Epithelial cell of prostate (primary cell): ENCODE measurements at regions not wholly inside any gene's neighbourhood (a gene's known extent, or its start where the extent isn't known, plus 50 kb on each side); places are given as distances from the start of the nearest gene placed in this dataset.

Experiments
- DNase-seq: peaks from one replicate; pipeline ENCODE4 v3.0.0-alpha.2; 2011; ENCODE audit warnings: low read depth, low spot score
- H3K27ac ChIP-seq: fragments of 450-650 bp; 2 replicates; pipeline ENCODE4 v1.5.1; 2017; ENCODE audit warnings: mild to moderate bottlenecking

DNA sequence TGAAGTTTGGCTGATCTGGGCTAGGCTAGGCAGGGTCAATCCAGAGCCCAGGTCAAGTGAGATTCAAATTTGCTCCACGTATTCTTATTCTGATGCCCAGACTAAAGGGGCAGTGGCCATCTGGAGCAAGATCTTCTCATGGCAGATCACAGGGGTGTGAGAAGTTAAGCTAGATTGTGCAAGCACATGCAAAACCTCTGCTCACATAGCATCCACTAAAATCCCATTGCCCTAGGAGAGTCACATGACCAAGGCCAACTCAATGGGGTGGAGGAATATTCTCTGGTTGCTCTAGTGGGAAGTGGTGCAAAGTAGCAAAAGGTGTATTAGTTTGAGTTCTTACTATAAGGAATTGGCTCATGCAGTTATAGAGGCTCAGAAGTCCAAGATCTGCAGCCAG, 318.4 kb upstream of the ASIC2 start:
- no peak overlapping the region for H3K27ac ChIP-seq
- DNase-seq = no peak

DNA sequence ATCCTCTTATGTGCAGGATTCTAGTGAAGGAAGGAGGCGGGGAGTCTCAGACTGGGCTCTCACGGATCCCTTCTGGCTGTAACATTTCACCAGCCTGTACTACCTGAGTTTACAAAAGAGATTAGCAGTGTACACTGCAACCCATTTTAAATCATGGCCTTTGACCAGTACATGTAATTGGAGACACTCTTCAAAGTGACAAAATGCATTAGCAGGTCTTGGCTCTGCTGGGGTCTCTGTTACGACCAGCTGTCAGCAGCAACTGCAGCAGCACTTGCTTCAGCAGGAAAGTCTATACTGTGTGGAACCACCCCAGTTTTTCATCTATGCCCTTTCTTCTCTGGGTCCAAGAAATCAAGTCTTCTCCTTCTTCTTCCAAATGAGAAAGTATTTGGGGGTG, 322.8 kb upstream of the ASIC2 start:
- H3K27ac ChIP-seq = no peak overlapping the region
- DNase-seq = no peak

DNA sequence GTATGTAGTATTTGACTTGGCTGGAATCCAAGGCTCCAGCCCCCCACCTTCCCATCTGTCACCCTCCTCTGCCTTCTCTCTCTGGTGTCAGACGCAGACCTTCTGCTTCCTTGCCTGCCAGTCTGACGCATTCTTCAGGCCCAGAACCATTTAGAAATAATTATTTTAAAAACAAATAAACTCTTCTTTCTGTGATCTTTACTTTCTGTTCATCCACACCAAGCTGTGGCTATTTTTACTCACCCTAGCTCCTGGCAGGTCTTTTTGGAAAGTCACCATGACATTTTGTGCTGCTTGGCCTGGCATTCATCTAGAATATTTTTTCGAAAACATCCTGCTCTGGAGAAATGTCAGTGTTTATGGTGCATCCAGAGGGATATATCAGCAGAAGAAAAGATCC, 330.7 kb upstream of the ASIC2 start:
- H3K27ac ChIP-seq = no peak overlapping the region
- DNase-seq = no peak

DNA sequence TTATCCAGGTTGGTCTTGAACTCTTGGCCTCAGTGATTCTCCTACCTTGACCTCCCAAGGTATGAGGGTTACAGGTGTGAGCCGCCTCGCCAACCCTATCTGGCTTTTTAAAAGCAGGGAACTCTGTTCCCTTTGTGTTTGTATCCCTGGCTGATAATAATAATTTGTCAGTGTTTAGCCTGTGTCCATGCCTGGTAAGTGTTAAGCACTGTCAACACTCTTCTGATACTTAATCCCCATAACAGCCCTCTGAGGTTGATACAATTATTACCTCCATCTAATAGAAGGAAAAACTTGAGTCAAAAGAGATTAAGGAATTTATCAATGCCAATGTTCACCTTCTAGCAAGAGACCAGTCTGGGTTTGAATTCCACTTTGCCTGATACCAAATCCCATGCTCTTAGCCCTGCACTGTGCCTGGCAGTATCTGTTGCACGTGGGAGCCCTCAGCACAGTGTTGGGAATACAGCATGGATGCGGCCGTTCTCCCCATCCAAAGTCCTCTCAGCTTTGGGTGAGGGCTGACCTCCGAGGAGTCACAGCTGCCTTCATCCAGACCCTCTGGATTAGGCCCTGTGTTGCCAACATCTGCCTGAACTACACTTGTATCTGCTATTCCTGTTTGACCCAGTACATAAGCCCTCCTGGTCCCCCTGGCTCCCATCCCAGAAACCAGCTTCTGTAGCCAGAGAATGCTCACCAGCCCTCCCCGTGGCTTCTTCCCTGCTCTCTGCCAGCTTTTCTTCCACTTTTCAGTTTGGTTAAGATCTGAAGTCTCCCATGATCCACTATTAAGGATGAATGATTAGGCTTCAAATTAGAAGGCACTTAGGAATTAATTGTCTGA, 335.6 kb upstream of the ASIC2 start:
- H3K27ac ChIP-seq = no peak overlapping the region
- DNase-seq = no peak

DNA sequence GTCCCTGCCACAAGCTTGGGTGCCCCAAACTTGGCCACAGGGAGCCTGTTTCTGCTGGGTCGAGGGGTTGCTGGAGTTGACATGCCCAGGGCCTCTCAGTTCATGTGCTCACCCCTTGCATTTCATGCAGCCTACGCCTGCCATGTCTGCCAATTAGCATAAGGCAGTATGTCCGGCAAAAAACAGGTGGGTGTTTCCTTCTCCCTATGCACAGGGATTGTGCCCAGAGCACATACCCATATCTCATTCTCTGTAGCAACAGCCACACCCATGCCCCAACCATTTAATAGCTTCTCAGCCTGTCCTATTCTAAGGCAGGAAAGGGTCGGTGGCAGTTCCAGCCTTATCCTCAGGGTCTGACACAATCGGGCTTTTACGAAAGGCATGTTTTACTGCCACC, 340.4 kb upstream of the ASIC2 start:
- H3K27ac ChIP-seq = no peak overlapping the region
- no peak for DNase-seq

DNA sequence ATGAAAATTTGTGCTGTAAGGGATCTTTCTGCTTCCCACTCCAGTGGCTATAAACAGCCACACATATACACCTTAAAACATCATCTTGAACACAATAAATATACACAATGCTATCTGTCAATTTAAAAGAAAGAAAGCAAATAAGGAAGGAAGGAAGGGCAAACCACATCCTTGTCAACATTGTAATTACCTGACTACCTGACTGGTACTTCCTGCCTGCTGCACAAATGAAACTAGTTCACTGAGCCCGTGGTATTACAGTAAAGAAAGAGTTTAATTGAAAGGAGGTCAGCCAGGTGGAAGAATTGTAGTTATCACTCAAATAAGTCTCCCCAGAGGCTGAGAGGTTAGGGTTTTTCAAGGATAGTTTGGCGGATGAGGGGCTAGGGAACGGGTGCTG, 344.4 kb upstream of the ASIC2 start:
- H3K27ac ChIP-seq = no peak overlapping the region
- no peak for DNase-seq

DNA sequence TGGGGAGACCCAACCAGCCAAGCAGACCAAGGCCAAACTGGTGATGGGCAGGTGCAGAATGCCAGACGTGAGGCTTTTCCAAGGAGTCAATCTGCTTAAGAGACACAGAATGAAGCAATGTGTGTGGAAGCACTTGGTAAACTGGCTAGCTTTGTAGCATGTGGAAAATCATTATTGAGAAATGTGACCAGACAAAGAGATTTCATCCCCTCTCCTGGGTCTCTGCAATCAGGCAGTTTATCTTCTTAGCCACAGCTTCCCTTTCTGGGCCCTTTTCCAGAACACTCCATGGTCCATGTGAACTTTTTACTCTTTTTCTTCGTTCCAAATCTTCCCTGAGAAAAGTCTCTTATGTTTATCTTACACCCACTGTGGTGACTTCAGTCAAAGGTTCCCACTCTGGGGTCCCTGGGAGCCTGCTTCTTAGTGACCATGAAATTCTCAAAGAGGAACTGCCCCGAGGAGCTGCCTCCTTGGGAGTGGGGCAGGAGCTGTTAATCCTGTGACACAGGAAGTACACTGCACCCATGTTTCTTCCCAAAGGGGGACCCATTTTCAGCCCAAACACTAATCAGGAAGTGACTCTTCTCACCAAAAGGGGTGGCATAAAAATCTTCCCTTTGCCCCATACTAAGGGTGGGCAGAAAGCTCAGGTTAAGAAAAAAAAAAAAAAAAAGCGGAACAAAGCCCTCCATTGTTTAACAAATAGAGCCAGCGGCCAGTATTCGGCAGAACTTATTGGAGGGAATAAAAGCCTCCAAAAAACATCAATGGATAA, 346.2 kb upstream of the ASIC2 start:
- H3K27ac ChIP-seq = no peak overlapping the region
- DNase-seq = no peak

DNA sequence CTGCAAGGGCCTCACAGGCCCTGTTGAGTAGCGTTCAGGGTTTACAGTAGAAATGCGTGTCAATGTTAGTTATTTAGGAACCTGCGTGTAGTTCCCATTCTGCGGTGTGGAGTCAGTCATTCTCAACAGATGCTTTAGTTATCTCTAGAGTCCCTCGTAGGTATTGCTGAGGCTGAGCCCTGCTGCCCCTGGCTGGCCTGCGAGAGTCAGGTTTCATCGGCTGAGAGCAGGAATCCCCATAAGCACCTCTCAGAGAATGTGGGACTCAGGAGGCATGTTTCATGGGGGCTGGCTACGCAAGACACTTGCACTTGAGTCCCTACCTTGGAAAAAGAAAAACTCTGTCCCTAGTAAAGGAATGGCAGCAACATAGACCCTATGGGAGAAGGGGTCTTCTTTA, 347.5 kb upstream of the ASIC2 start:
- no peak for DNase-seq
- no peak overlapping the region for H3K27ac ChIP-seq

DNA sequence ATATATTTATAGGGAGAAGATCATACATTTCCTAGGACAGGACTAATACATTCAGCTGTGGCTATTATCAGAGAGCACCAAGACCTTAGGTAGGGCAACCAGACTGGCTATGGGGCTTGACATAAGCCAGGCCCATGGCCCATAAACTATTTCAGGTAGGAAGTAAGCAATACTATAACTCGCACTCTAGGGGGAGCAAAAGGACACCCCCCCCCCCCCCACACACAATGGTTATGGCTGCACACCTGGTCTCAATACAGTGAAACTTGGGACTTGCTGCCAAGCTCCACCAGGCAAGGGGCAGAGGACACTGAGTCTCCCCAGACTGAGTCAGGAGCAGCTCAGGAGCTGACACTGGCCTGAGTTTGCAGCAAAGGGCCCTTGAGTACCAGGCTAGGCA, 348.9 kb upstream of the ASIC2 start:
- H3K27ac ChIP-seq = no peak overlapping the region
- DNase-seq = no peak

DNA sequence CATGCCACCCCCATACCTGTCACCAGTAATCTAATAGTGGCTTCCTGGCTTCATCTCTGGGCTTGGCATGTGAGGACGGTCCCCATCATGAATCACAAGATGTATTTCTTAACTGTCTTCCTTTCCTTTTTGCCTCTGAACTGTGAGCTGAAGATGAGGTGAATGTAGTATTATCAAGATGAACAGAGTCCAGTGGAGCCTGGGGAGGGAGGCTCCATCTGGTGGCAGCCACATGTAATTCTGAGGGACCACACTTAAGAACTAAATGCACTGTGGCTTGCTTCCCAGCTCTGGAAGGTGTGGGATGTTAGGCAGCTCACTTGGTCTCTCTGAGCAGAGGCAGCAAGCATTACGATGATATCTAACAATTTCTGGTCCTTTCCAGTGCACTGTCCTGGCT, 354.9 kb upstream of the ASIC2 start:
- H3K27ac ChIP-seq = no peak overlapping the region
- no peak for DNase-seq

DNA sequence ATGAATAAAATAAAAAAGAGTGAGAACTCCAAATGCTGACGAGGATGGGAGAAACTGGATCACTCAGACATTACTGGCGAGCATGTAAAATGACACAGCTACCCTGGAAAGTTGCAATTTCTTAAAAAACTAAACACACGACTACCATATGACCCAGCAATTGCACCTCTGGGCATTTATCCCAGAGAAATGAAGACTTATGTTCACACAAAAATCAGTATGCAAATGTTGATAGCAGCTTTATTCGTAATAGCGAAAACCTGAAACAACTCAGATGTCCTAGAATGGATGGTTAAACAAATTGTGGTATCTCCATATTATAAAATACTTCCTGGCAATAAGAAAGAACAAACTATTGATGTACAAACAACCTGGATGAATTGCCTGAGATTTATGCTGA, 357.2 kb upstream of the ASIC2 start:
- no peak for DNase-seq
- no peak overlapping the region for H3K27ac ChIP-seq

DNA sequence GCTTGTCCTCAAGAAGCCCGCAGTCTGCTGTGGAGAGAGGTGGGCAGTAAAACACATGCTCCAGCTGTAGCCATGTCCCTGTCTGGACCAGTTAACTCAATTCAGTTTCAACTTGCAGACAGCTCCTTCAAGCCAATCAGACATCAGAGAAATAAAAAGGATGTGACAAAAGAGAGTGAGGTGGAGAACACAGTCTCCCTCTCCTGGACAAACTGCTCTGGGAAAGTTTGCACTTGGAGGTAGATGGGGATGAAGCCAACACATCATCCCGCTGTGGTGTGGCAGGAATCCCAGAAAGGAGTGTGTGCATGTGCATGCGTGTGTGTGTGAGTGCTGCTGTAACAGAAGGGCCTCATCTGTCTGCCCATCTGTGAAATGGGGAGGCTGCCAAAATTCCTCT, 358.6 kb upstream of the ASIC2 start:
- H3K27ac ChIP-seq = no peak overlapping the region
- DNase-seq = no peak

DNA sequence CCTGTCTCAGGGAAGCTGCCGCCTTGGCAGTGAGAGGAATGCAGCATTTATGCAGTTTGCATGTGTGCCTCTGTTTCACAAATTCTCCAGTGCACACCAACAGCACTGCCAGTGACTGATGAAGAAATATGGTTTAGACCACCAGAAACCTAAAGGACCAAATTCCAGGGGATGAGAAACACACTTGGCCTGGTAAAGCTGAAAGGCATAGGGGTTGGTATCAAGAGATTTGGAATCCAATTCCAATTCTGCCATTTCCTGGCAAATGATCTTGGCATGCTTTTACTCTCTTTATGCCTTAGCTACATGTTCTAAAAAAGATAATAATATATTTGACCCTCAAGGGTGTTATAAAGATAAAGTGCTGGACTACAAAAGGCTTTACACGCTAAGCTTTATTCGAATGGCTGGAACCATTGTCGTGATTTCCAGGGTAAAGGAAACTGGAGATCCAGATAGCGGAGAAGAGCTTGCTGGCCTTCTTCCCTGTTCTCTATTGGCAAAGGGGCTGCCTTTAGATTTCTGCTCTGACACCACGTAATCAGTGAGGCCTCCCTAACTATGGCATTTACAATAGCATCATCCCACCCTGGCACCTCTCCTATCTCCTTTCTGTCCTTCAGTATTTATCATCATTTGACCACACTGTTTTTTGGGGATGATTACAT, 359.8 kb upstream of the ASIC2 start:
- DNase-seq = no peak
- H3K27ac ChIP-seq = no peak overlapping the region

DNA sequence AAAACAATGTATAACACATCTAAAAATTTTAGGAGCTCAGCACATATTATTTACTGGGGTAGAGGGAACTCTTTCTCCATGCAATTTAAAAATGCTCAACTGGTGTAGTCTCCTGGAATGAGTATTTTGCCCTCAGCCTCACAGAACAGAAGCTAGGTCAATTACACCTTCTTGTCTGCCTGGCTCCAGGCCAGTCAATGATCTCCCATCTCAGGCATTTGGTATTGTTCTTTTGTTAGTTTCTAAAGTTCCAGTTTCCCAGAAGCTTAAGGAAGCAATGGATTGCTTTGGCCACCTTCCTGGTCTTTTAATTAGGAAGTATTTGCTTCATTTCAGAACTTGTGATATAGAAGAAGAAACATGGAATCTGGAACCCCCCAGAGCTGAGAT, 360.3 kb upstream of the ASIC2 start:
- no peak overlapping the region for H3K27ac ChIP-seq
- no peak for DNase-seq

DNA sequence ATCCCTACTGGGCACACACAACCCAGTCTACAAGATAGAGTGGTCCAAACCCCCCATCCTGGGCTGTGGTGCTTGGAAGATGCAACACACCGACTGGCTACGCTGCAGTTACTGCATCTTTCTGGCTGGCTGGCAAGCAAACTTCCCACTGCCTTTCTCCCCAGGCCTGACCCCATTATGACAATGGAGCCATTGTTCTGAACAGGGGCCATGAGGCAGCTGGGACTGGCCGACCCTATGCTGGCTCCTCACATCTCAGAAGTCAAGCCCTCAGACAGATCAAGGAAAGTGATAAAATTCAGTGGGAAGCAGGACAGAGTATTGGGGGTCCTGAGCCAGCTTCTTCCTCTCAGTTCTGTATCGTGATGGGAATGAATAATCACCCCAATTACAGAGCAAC, 364.1 kb upstream of the ASIC2 start:
- DNase-seq = no peak
- H3K27ac ChIP-seq = no peak overlapping the region

DNA sequence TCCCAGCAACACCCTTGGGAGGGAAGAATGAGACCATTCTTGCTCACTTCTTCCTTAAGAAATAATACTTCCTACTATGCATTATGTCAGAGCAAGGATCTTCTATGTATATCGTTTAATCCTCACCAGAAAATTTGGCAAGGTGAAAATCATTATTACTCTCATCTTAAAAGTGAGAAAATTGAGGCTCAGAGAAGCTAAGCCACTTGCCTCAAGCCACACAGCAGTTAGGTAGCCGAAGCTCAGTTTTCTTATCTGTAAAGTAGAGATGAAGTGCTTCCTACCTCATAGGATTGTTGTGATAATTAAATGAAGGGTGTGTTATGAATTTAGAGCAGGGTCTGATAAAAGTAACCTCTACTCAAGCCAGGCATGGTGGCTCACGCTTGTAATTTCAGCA, 368.9 kb upstream of the ASIC2 start:
- DNase-seq = no peak

DNA sequence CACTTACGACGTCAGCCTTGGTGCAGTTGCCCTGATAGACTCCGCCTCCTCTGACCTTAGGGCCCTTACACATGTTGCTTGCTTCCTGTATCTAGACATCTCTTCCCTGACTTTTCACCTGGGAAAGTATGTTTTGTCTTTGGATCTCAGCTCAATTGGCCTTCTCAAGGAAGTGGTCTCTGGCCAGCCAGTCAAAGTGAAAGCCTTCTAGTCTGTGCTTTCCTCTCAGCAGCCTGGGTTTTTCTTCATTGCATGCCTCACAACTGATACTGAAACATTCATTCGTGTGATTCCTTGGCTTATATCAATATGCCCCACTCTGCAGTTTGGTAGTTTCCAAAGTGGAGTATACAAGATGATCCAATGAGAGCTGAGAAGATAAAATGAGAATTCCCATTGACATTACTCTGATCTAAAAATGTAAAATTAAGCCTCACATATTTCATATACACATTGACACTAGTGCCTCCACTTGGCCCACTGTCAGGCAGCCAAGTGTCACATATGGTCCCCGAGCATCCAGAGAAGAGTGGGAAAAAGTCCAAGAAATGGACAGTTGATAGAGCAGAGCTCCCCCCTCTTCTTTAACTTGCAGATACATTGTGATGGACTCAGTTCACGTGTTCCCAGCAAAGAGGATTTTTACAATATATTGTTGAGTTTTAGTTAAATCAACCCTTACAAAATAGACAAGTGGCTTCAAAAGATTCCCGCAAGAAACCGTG, 371.2 kb upstream of the ASIC2 start:
- DNase-seq = no peak
- no peak overlapping the region for H3K27ac ChIP-seq

More for the DNA sequence above, 368.9 kb upstream of the ASIC2 start:
- H3K27ac ChIP-seq = no peak overlapping the region

DNA sequence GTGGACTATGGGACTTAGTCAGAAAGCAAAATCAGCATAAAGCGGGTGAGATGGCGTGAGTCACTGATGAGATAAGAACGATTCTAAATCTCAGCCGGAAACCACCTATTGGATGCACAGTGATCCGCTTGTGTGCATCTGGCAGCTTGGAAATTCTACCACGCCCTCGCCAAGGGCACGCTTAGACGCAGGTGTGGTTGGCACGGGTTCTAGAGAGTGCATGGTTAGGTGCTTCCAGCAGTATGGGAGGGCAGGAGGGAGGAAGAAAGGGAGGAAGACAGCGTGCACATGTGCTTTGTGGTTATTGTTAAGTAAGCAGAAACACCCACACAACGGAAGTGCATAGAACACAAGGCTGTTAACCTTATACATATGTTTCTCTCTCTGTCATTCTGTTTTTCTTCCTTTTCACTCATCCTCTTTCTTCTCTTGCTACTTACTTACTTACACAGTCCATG, 374.0 kb upstream of the ASIC2 start:
- DNase-seq = no peak
- no peak overlapping the region for H3K27ac ChIP-seq

DNA sequence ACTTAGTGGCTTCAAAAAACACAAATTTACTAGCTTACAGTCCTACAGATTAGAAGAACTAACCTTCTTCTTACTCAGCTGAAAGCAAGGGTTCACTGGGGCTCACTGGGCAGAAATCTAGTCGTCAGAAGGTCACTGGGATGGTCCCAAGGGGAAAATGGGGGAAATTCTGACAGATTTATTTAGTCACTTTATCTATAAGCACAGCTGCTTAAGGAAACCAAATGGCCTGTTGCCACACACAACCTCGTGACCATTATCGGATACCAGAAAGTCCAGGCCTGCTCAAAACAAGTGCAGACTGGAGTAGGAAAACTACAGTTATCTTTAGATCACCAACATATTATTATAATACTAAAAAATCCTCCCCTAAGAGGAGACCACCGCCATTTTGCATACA, 374.6 kb upstream of the ASIC2 start:
- no peak overlapping the region for H3K27ac ChIP-seq
- DNase-seq = no peak

DNA sequence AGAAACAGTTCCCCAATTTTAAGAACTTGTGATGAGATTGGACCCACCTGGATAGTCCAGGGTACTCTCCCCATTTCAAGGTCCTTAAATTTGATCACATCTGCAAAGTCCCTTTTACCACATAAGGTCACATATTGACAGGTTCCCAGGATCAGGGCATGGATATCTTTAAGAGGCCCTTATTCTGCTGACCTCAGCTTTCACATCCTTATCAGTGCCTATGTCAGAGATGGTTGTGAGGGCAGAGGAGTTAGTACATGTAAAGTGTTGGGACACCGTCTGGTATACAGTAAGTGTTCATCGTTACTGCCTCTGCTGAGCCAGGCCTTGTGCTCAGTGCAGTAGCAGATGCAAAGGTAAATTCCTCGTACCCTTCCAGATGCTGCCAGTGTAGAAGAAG, 375.4 kb upstream of the ASIC2 start:
- no peak overlapping the region for H3K27ac ChIP-seq
- no peak for DNase-seq

DNA sequence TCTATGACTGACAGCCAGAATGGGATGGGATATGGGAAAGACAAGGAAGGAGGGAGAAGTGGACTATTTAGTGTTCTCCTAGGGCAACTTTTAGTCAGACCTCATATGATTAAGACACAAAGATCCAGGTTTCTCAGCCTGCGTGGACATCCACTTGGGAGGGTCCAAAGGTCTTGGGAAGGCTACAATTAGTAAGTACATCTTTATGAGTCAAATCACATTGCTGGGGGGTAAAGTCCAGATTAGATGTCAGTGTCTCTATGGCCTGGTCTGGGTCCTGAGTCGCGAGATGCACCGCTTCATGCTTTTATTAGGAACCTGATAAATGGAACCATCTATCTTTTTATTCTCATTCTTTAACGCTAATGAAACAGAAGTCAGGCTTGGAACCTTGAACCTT, 378.4 kb upstream of the ASIC2 start:
- no peak overlapping the region for H3K27ac ChIP-seq
- DNase-seq = no peak
